A549 (cell line): ENCODE measurements at regions not wholly inside any gene's neighbourhood (a gene's known extent, or its start where the extent isn't known, plus 50 kb on each side); places are given as distances from the start of the nearest gene placed in this dataset.

ENCODE experiments used
- ATAC-seq, 2 experiments: fragments of 200-7000 bp in 1 of 2; fragments of >200 bp in 1 of 2; cut with Nextera tagmentation in 1 of 2; cut with Tn5 transposase in 1 of 2; 3 replicates each; pipeline versions ENCODE4 v1.8.0 to v1.9.1; 2018 to 2020; ENCODE audit warnings: mild to moderate bottlenecking in 1 of 2, moderate library complexity in 1 of 2
- CTCF ChIA-PET: fragments of 300-600 bp; sonication (Branson Sonifier 250); formaldehyde crosslinking; extraction: SDS; loops from one replicate; lab custom pipeline; 2021; ENCODE audit warnings: antibody characterized with exemption, inconsistent platforms; lab: Yijun Ruan, JAX
- POLR2A ChIA-PET: fragments of 350-600 bp; formaldehyde crosslinking; extraction: SDS; loops from one replicate; lab custom pipeline; 2021; ENCODE audit warnings: antibody characterized with exemption, inconsistent platforms; lab: Yijun Ruan, JAX
- DNase-seq, 2 experiments: peaks; one replicate each; pipeline versions ENCODE4 v3.0.0 to v3.0.0-alpha.2; 2011 to 2016; ENCODE audit warnings: low read depth in 1 of 2, low spot score in 1 of 2
- FAIRE-seq: peaks from 2 replicates; lab custom pipeline; 2011; peaks lifted over from hg19 to GRCh38; lab: Jason Lieb, UNC
- H3K27ac ChIP-seq, 2 experiments: fragments of >200 bp; sonication (Bioruptor Twin); formaldehyde crosslinking; 3 replicates each; pipeline ENCODE4 v1.5.1; 2016 to 2017
- H3K4me1 ChIP-seq: fragments of >200 bp; sonication (Bioruptor Twin); formaldehyde crosslinking; 3 replicates; pipeline ENCODE4 v1.6.1; 2016
- H3K4me2 ChIP-seq: fragments of >200 bp; sonication (Bioruptor Twin); formaldehyde crosslinking; 3 replicates; pipeline ENCODE4 v1.6.1; 2016
- H3K4me3 ChIP-seq: fragments of >200 bp; sonication (Bioruptor Twin); formaldehyde crosslinking; 3 replicates; pipeline ENCODE4 v1.5.1; 2016
- H3K9me3 ChIP-seq: fragments of >200 bp; sonication (Bioruptor Twin); formaldehyde crosslinking; 3 replicates; pipeline ENCODE4 v1.6.1; 2016
- CTCF ChIP-seq: fragments of >200 bp; sonication (Bioruptor Twin); formaldehyde crosslinking; IDR thresholded peaks from 3 replicates; pipeline ENCODE4 v1.5.1; 2016
- EP300 ChIP-seq, 2 experiments: fragments of >200 bp; sonication (Bioruptor Twin); formaldehyde crosslinking; IDR thresholded peaks; 2 replicates in 1 of 2; 3 replicates in 1 of 2; pipeline ENCODE4 v1.6.1; 2016 to 2017
- FOSB ChIP-seq: fragments of 250-450 bp; sonication (Bioruptor Pico); IDR thresholded peaks from 2 replicates; pipeline ENCODE4 v1.5.0; 2020; ENCODE audit warnings: mild to moderate bottlenecking, moderate library complexity
- FOSL2 ChIP-seq, 2 experiments: fragments of 450-650 bp in 1 of 2; fragments of >200 bp in 1 of 2; sonication (Bioruptor Twin) in 1 of 2; formaldehyde crosslinking; IDR thresholded peaks; 2 replicates each; pipeline versions ENCODE4 v1.5.0 to v1.6.1; 2016 to 2020; ENCODE audit warnings: mild to moderate bottlenecking in 1 of 2, moderate library complexity in 1 of 2
- HMGXB4 ChIP-seq: fragments of 250-450 bp; sonication (Bioruptor Pico); IDR thresholded peaks from 2 replicates; pipeline ENCODE4 v1.5.0; 2021; ENCODE audit warnings: mild to moderate bottlenecking, moderate library complexity, borderline replicate concordance
- HOXB5 ChIP-seq: fragments of 250-450 bp; sonication (Bioruptor Pico); IDR thresholded peaks from 2 replicates; pipeline ENCODE4 v1.5.0; 2020; ENCODE audit warnings: mild to moderate bottlenecking, moderate library complexity
- NFE2L2 ChIP-seq: fragments of 150-350 bp; conservative IDR thresholded peaks from 2 replicates; pipeline ENCODE4 v1.6.1; 2014; ENCODE audit warnings: low read length
- PHF8 ChIP-seq: fragments of 200-600 bp; sonication (generic); IDR thresholded peaks from 2 replicates; pipeline ENCODE4 v1.6.1; 2016; ENCODE audit warnings: low read depth, mild to moderate bottlenecking, antibody characterized with exemption, moderate library complexity, borderline replicate concordance
- POLR2A ChIP-seq: IDR thresholded peaks from 2 replicates; pipeline ENCODE4 v1.6.1; 2012; ENCODE audit warnings: mild to moderate bottlenecking, low read length
- RAD21 ChIP-seq, 2 experiments: fragments of >200 bp in 1 of 2; sonication (Bioruptor Twin) in 1 of 2; formaldehyde crosslinking in 1 of 2; IDR thresholded peaks in 1 of 2; conservative IDR thresholded peaks in 1 of 2; 2 replicates in 1 of 2; 3 replicates in 1 of 2; pipeline ENCODE4 v1.6.1; 2012 to 2018; ENCODE audit warnings: inconsistent platforms in 1 of 2
- REST ChIP-seq: fragments of 200-600 bp; sonication (generic); IDR thresholded peaks from 2 replicates; pipeline ENCODE4 v1.6.1; 2016; ENCODE audit warnings: antibody characterized with exemption, mild to moderate bottlenecking, moderate library complexity
- RFX5 ChIP-seq: fragments of 450-650 bp; IDR thresholded peaks from 2 replicates; pipeline ENCODE4 v1.7.1; 2014; ENCODE audit warnings: antibody characterized with exemption, mild to moderate bottlenecking, moderate library complexity
- SMC3 ChIP-seq: fragments of >200 bp; sonication (Bioruptor Twin); formaldehyde crosslinking; IDR thresholded peaks from 3 replicates; pipeline ENCODE4 v1.6.1; 2018; ENCODE audit warnings: inconsistent platforms
- TP53 ChIP-seq: fragments of 250-450 bp; sonication (Bioruptor Pico); IDR thresholded peaks from 2 replicates; pipeline ENCODE4 v1.5.0; 2021; ENCODE audit warnings: mild to moderate bottlenecking, moderate library complexity
- USF2 ChIP-seq: fragments of 450-650 bp; IDR thresholded peaks from 2 replicates; pipeline ENCODE4 v1.6.1; 2014; ENCODE audit warnings: antibody characterized with exemption
- whole genome bisulfite sequencing: methylation state at CpG from one replicate; pipeline ENCODE4 v1.1.6; 2017; ENCODE audit errors: missing lambda C conversion rate; 5-methylcytosine and 5-hydroxymethylcytosine counted together

GRCh38 chr20:12083269-12083668, 165.6 kb downstream of the BTBD3 start:
- no peak for TF ChIP-seq RFX5
- TF ChIP-seq SMC3 = no peak
- no peak for TF ChIP-seq FOSB (CRISPR knock-in tag)
- no peak for TF ChIP-seq HOXB5
- no peak for TF ChIP-seq TP53 (CRISPR knock-in tag)
- Histone ChIP-seq H3K27ac (no peak overlapping the region), H3K4me2 (no peak overlapping the region), H3K9me3 (no peaks in the 10 kb centered on the region), H3K4me3 (no peak overlapping the region), H3K4me1 (no peaks in the 10 kb centered on the region)
- ATAC-seq = no peak
- DNase-seq = no peak
- ChIA-PET POLR2A (no interaction called here), CTCF (no interaction called here)
- WGBS = 26% methylated on average over 2 of the region's 2 CpGs
- no peak for FAIRE-seq

GRCh38 chr20:12084482-12084881, 166.8 kb downstream of the BTBD3 start:
- no peak for ATAC-seq
- no peak overlapping the region for H3K27ac ChIP-seq

GRCh38 chr20:12086359-12086758, 168.7 kb downstream of the BTBD3 start:
- WGBS = 3% methylated on average over 1 of the region's 1 CpG
- H3K4me3 ChIP-seq = no peak overlapping the region
- ATAC-seq = no peak
- FAIRE-seq = no peak
- H3K4me1 ChIP-seq = no peaks in the 10 kb centered on the region
- POLR2A ChIA-PET = no interaction called here
- no peaks in the 10 kb centered on the region for H3K9me3 ChIP-seq
- H3K4me2 ChIP-seq = no peak overlapping the region
- CTCF ChIA-PET = interaction anchor here (2.3 kb wide), 1 partner anchor 9 kb away, joined by 5 read pairs; no protein-coding TSS in a partner anchor
- no peak for DNase-seq
- TF ChIP-seq PHF8 (no peak), POLR2A (no peak), FOSL2 (IDR thresholded peaks at IDR 0.05) (no peak), FOSL2 (CRISPR knock-in tag; IDR thresholded peaks at IDR 0.05) (0 out of 2 replicates have a peak, but pooled peaks have one; percentile 19)
- H3K27ac ChIP-seq = no peak overlapping the region

More at GRCh38 chr20:12084482-12084881, 166.8 kb downstream of the BTBD3 start:
- DNase-seq (no peak), FAIRE-seq (no peak)
- ChIA-PET CTCF (no interaction called here), POLR2A (no interaction called here)
- WGBS = 5% methylated on average over 2 of the region's 2 CpGs
- no peak overlapping the region for H3K4me3 ChIP-seq
- H3K9me3 ChIP-seq = no peaks in the 10 kb centered on the region
- no peak overlapping the region for H3K4me2 ChIP-seq
- TF ChIP-seq EP300 (IDR thresholded peaks at IDR 0.05) = no peak
- TF ChIP-seq RAD21 (conservative IDR thresholded peaks at IDR 0.05 in 1 of 2, IDR thresholded peaks at IDR 0.05 in 1 of 2) = no peak
- no peak for TF ChIP-seq REST
- no peak for TF ChIP-seq CTCF
- TF ChIP-seq, all 56 proteins: peak for 0
- no peaks in the 10 kb centered on the region for H3K4me1 ChIP-seq

- CTCF ChIA-PET = interaction anchor here (0.7 kb wide), 1 partner anchor 240 kb away, joined by 3 read pairs; no protein-coding TSS in a partner anchor
- DNase-seq = no peak
- H3K27ac ChIP-seq = no peak overlapping the region
- FAIRE-seq = no peak
- no peak overlapping the region for H3K4me3 ChIP-seq
- H3K4me2 ChIP-seq = no peak overlapping the region
- ATAC-seq = no peak
- 5% methylated on average over 1 of the region's 1 CpG for WGBS
- H3K9me3 ChIP-seq = no peaks in the 10 kb centered on the region
- H3K4me1 ChIP-seq = no peaks in the 10 kb centered on the region
- POLR2A ChIA-PET = no interaction called here
- TF ChIP-seq NFE2L2 (no peak), RAD21 (conservative IDR thresholded peaks at IDR 0.05 in 1 of 2, IDR thresholded peaks at IDR 0.05 in 1 of 2) (no peak), USF2 (no peak), HMGXB4 (no peak)
Measured at GRCh38 chr20:12090920-12091319, 173.2 kb downstream of the BTBD3 start.
